Lower lobe of right lung (tissue), 2 donors: ENCODE measurements at regions not wholly inside any gene's neighbourhood (a gene's known extent, or its start where the extent isn't known, plus 50 kb on each side); places are given as distances from the start of the nearest gene placed in this dataset.
"Not testable (repeated sequence)": the region's sequence is repeated elsewhere in the genome, so short reads cannot be mapped to it uniquely, and the experiment has no call there.

Experiments
- ATAC-seq, 2 donors: fragments of 200-7000 bp; cut with Tn5 transposase; one replicate each; pipeline ENCODE4 v1.9.1; 2020 to 2022; ENCODE audit warnings: mild to moderate bottlenecking in 2 of 2, moderate library complexity in 2 of 2
- DNase-seq: peaks from one replicate; pipeline ENCODE4 v3.0.0-alpha.2; 2020
- H3K27ac ChIP-seq: fragments of 200-600 bp; one replicate; pipeline ENCODE4 v1.8.0; 2022
- H3K27me3 ChIP-seq: fragments of 200-600 bp; one replicate; pipeline ENCODE4 v1.8.0; 2022; ENCODE audit warnings: low read depth
- H3K36me3 ChIP-seq: fragments of 200-600 bp; one replicate; pipeline ENCODE4 v1.8.0; 2022; ENCODE audit warnings: mild to moderate bottlenecking
- H3K4me1 ChIP-seq: fragments of 200-600 bp; one replicate; pipeline ENCODE4 v1.8.0; 2022
- H3K4me3 ChIP-seq: fragments of 200-600 bp; one replicate; pipeline ENCODE4 v1.8.0; 2022; ENCODE audit warnings: mild to moderate bottlenecking
- H3K9me3 ChIP-seq: fragments of 200-600 bp; one replicate; pipeline ENCODE4 v1.8.0; 2022
- CTCF ChIP-seq: fragments of 200-600 bp; IDR thresholded peaks from one replicate; pipeline ENCODE4 v1.8.0; 2022; ENCODE audit warnings: antibody characterized with exemption, mild to moderate bottlenecking
- intact Hi-C: fragments of 100-400 bp; cut with DNase I; formaldehyde crosslinking; loops from one replicate; pipeline ENCODE4 v1.11.0; 2022
- donor health status: DM: no; HTN: yes; CAD: no; lungs with severe emphysema.

GRCh38 chr4:161291222-161291621 is 872.6 kb downstream of the FSTL5 start:
- Histone ChIP-seq H3K36me3 (no peaks in the 10 kb centered on the region), H3K27ac (no peak overlapping the region), H3K4me3 (no peak overlapping the region), H3K4me1 (no peaks in the 10 kb centered on the region), H3K9me3 (peaks cover 18% of the 10 kb centered on the region), H3K27me3 (no peaks in the 10 kb centered on the region)
- no peak for ATAC-seq
- no peak for TF ChIP-seq CTCF
- intact Hi-C loops: no loop called here
- DNase-seq: no peak

GRCh38 chr4:161287678-161288352 is 876.0 kb downstream of the FSTL5 start:
- no peak overlapping the region for H3K4me3 ChIP-seq
- ATAC-seq: no peak
- peaks cover 18% of the 10 kb centered on the region for H3K9me3 ChIP-seq
- DNase-seq: no peak
- intact Hi-C loops: no loop called here
- no peaks in the 10 kb centered on the region for H3K4me1 ChIP-seq
- no peak overlapping the region for H3K27ac ChIP-seq
- no peaks in the 10 kb centered on the region for H3K27me3 ChIP-seq
- no peak for TF ChIP-seq CTCF
- no peaks in the 10 kb centered on the region for H3K36me3 ChIP-seq

- H3K27me3 ChIP-seq: no peaks in the 10 kb centered on the region
- H3K4me3 ChIP-seq: no peak overlapping the region
- intact Hi-C loops: no loop called here
- DNase-seq (no peak), ATAC-seq (no peak)
- H3K36me3 ChIP-seq: no peaks in the 10 kb centered on the region
- no peak for TF ChIP-seq CTCF
- no peaks in the 10 kb centered on the region for H3K4me1 ChIP-seq
- H3K9me3 ChIP-seq: peaks cover 4% of the 10 kb centered on the region
- no peak overlapping the region for H3K27ac ChIP-seq
These were observed 878.3 kb downstream of the FSTL5 start for GRCh38 chr4:161285461-161285860.

- TF ChIP-seq CTCF: no peak
- Histone ChIP-seq H3K9me3 (no peaks in the 10 kb centered on the region), H3K27ac (no peak overlapping the region), H3K4me1 (no peaks in the 10 kb centered on the region), H3K27me3 (no peaks in the 10 kb centered on the region), H3K36me3 (no peaks in the 10 kb centered on the region), H3K4me3 (no peak overlapping the region)
- intact Hi-C loops: no loop called here
- DNase-seq: no peak
- ATAC-seq: no peak
These were observed 882.9 kb downstream of the FSTL5 start for GRCh38 chr4:161280929-161281328.

GRCh38 chr4:161279095-161279494 is 884.7 kb downstream of the FSTL5 start:
- Histone ChIP-seq H3K4me3 (no peak overlapping the region), H3K27ac (no peak overlapping the region), H3K9me3 (no peaks in the 10 kb centered on the region), H3K4me1 (no peaks in the 10 kb centered on the region), H3K36me3 (no peaks in the 10 kb centered on the region), H3K27me3 (no peaks in the 10 kb centered on the region)
- DNase-seq: no peak
- TF ChIP-seq CTCF: no peak
- intact Hi-C loops: no loop called here
- ATAC-seq: no peak

GRCh38 chr4:161277150-161277787 is 886.5 kb downstream of the FSTL5 start:
- H3K27me3 ChIP-seq, DNase-seq, H3K36me3 ChIP-seq, H3K4me1 ChIP-seq, ATAC-seq, H3K27ac ChIP-seq, H3K9me3 ChIP-seq, H3K4me3 ChIP-seq, intact Hi-C loops: not testable (repeated sequence)
